ENCODE measurements at regions not wholly inside any gene's neighbourhood (a gene's known extent, or its start where the extent isn't known, plus 50 kb on each side); places are given as distances from the start of the nearest gene placed in this dataset.

- no TSS peak for BruUV-seq (replicated peaks)
- no peak for DNase-seq (ENCODE audit: low spot score)
Measured at GRCh38 chr11:71336176-71336995, 84.0 kb upstream of the SHANK2 start.

GRCh38 chr11:71335371-71335770 is 83.0 kb upstream of the SHANK2 start:
- Histone ChIP-seq H4K20me1 (ENCODE audit: insufficient read depth, low read length) (no peaks in the 10 kb centered on the region), H2AFZ (ENCODE audit: low read length) (no peak overlapping the region), H3K9me2 (ENCODE audit: insufficient read depth, low read length) (no peaks in the 10 kb centered on the region), H3K27ac (ENCODE audit: low read depth, low read length, poor library complexity, severe bottlenecking) (no peak overlapping the region), H3K79me2 (ENCODE audit: insufficient read depth, low read depth, low read length) (no peaks in the 10 kb centered on the region), H3K4me3 (ENCODE audit: low read depth, low read length, poor library complexity, severe bottlenecking) (no peak overlapping the region), H3K4me1 (ENCODE audit: insufficient read depth, low read length, poor library complexity, severe bottlenecking) (no peaks in the 10 kb centered on the region), H3K36me3 (ENCODE audit: insufficient read depth, low read length) (no peaks in the 10 kb centered on the region), H3K4me2 (ENCODE audit: low read length) (no peak overlapping the region), H3K9me3 (ENCODE audit: low read length) (peaks cover 20% of the 10 kb centered on the region)
- BruUV-seq (replicated peaks) = no TSS peak
- ChIA-PET CTCF (ENCODE audit: unreplicated experiment) (no interaction called here), POLR2A (no interaction called here)
- DNase-seq (ENCODE audit: low spot score) = no peak
- no peak for TF ChIP-seq EZH2phosphoT487 (IDR thresholded peaks at IDR 0.05; ENCODE audit: borderline replicate concordance, low read depth, low read length)
- no peak for TF ChIP-seq CTCF (conservative IDR thresholded peaks at IDR 0.05; ENCODE audit: low read length)
- intact Hi-C loops (cut with micrococcal nuclease; ENCODE audit: unreplicated experiment) = no loop called here

More at GRCh38 chr11:71336176-71336995, 84.0 kb upstream of the SHANK2 start:
- Histone ChIP-seq H3K4me3 (ENCODE audit: low read depth, low read length, poor library complexity, severe bottlenecking) (no peak overlapping the region), H3K9me3 (ENCODE audit: low read length) (peaks cover 20% of the 10 kb centered on the region), H3K4me2 (ENCODE audit: low read length) (no peak overlapping the region), H3K4me1 (ENCODE audit: insufficient read depth, low read length, poor library complexity, severe bottlenecking) (no peaks in the 10 kb centered on the region), H3K27ac (ENCODE audit: low read depth, low read length, poor library complexity, severe bottlenecking) (no peak overlapping the region), H3K9me2 (ENCODE audit: insufficient read depth, low read length) (no peaks in the 10 kb centered on the region), H3K36me3 (ENCODE audit: insufficient read depth, low read length) (no peaks in the 10 kb centered on the region), H3K79me2 (ENCODE audit: insufficient read depth, low read depth, low read length) (no peaks in the 10 kb centered on the region), H2AFZ (ENCODE audit: low read length) (no peak overlapping the region), H4K20me1 (ENCODE audit: insufficient read depth, low read length) (no peaks in the 10 kb centered on the region)
- POLR2A ChIA-PET = no interaction called here
- intact Hi-C loops (cut with micrococcal nuclease; ENCODE audit: unreplicated experiment) = no loop called here
- CTCF ChIA-PET (ENCODE audit: unreplicated experiment) = interaction anchor here (0.6 kb wide), 1 partner anchor 34 kb away, joined by 3 read pairs; no protein-coding TSS in a partner anchor
- TF ChIP-seq EZH2phosphoT487 (IDR thresholded peaks at IDR 0.05; ENCODE audit: borderline replicate concordance, low read depth, low read length) (no peak), CTCF (conservative IDR thresholded peaks at IDR 0.05; ENCODE audit: low read length) (no peak)

GRCh38 chr11:71334191-71334590 is 81.8 kb upstream of the SHANK2 start:
- Histone ChIP-seq H3K4me1 (ENCODE audit: insufficient read depth, low read length, poor library complexity, severe bottlenecking) (no peaks in the 10 kb centered on the region), H3K36me3 (ENCODE audit: insufficient read depth, low read length) (no peaks in the 10 kb centered on the region), H3K79me2 (ENCODE audit: insufficient read depth, low read depth, low read length) (no peaks in the 10 kb centered on the region), H3K27ac (ENCODE audit: low read depth, low read length, poor library complexity, severe bottlenecking) (no peak overlapping the region), H2AFZ (ENCODE audit: low read length) (no peak overlapping the region), H3K4me3 (ENCODE audit: low read depth, low read length, poor library complexity, severe bottlenecking) (no peak overlapping the region), H3K4me2 (ENCODE audit: low read length) (no peak overlapping the region), H3K9me2 (ENCODE audit: insufficient read depth, low read length) (no peaks in the 10 kb centered on the region), H4K20me1 (ENCODE audit: insufficient read depth, low read length) (no peaks in the 10 kb centered on the region), H3K9me3 (ENCODE audit: low read length) (peaks cover 20% of the 10 kb centered on the region)
- intact Hi-C loops (cut with micrococcal nuclease; ENCODE audit: unreplicated experiment) = no loop called here
- ChIA-PET POLR2A (no interaction called here), CTCF (ENCODE audit: unreplicated experiment) (no interaction called here)
- TF ChIP-seq EZH2phosphoT487 (IDR thresholded peaks at IDR 0.05; ENCODE audit: borderline replicate concordance, low read depth, low read length) = no peak
- no peak for TF ChIP-seq CTCF (conservative IDR thresholded peaks at IDR 0.05; ENCODE audit: low read length)
- BruUV-seq (replicated peaks) = no TSS peak
- no peak for DNase-seq (ENCODE audit: low spot score)
